NCI-H1930 (cell line): ENCODE measurements at regions not wholly inside any gene's neighbourhood (a gene's known extent, or its start where the extent isn't known, plus 50 kb on each side); places are given as distances from the start of the nearest gene placed in this dataset.
A peak's percentile ranks its signal among the peaks of the same experiment; 100 is the strongest.

ENCODE experiments used
- DNase-seq, 2 experiments: peaks; one replicate each; lab custom pipeline; 2025; lab: John Stamatoyannopoulos, UW

DNA sequence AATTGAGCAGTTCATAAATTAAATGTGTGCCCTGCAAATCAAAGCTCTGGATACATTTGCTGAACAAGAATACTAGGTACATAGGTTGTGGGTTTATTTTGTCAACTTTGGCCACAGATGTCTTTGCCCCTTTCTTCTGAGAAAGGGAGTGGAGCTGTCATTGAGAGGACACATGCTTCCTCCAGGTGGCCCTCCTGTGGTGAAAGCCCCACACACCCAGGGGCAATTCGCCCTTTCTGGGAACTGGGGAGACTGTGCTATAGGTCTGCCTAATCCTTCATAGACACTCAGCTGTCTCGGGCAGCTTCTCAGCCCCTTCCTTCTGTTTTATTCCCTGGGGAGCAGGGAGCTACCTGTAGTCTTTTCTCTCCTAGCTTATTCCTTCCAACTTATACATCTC, 605.7 kb upstream of the DPP6 start:
- DNase-seq, result no peak

DNA sequence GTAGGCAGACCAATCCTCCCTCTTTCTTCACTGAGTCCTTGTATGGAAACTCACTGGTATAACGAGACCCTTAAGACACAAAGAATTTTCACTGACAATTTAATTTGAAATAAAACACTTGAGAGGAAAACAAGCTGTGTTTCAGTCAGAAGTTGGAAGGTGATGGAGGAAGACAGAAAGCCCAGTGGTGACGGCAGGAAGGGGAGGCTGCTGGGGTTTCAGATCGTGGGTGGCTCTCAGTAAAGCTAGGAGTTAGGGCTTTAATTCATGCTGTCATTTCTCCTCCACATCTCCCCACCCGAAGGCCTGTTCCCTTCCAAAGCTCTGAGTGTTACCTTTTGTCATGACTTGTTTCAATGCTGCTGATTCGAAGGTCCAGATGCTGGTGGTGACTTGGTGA, 605.2 kb upstream of the DPP6 start:
- no peak for DNase-seq

GRCh38 chr7:153452661-153453060, 599.5 kb upstream of the DPP6 start:
- no peak for DNase-seq

DNA sequence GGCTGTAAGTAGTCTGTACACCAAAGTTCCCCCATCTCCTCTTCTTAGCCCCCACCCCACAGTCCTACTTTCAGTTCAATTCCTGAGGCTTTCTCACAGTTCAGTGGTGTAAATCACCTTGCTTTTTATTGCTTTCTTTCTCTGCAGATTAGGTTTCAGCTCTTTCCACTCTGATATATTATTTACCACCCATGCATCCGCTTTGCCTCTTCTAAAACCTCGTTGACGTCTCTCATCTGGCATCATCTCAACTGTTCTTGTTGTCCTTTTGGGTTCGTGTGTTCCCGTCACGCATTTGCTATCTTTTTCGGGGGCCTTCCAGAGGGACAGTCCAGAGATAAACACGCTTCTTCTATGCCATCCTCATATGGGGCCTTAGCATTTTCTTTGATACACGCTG, 597.9 kb upstream of the DPP6 start:
- no peak for DNase-seq

DNA sequence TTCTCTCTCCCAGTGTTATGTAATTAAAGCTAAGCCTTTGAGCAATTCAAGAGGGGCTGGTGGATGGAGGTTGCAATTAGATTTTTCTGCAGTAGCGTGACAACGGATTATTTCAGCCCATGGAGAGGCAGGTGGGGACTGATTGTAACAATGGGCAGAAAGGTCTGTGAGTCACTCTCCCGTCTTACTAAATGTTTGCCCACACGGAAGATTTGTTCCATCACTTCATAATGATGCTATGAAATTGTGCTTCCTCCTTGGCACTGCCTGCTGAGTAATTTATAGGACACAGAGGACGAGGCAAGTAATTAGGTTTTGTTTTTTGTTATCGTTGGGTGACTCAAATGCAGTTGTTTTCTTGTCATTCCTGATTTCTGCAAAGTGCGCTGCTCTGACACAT, 594.5 kb upstream of the DPP6 start:
- peak; percentile 97 to 98 for DNase-seq

- no peak for DNase-seq
Measured at GRCh38 chr7:153470004-153470671, 582.1 kb upstream of the DPP6 start.

GRCh38 chr7:153472516-153472915, 579.7 kb upstream of the DPP6 start:
- DNase-seq, result no peak

- DNase-seq, result no peak
Measured at GRCh38 chr7:153473185-153473584, 579.0 kb upstream of the DPP6 start.

DNA sequence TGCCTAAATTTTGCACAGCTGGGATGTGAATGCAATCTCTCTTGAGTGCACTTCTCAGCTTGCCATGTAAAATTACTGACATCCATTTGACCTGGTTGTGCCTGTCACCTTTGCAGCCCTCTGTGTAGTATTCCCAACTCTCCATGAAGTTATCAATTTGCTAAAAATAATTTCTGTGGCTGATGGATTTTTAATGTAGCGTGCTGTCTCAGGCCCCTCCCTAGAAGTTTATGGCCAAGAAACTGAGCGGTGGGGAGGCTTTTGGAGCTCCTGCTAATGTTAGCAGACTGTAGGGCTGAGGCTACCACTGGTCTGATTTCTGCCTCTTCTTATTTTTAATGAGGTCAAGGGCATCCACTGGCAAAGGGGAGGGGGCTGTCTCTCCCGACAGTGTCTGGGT, 577.0 kb upstream of the DPP6 start:
- no peak for DNase-seq

- DNase-seq, result no peak
Measured at GRCh38 chr7:153476166-153476565, 576.0 kb upstream of the DPP6 start.

- no peak for DNase-seq
Measured at GRCh38 chr7:153496257-153496656, 555.9 kb upstream of the DPP6 start.

DNA sequence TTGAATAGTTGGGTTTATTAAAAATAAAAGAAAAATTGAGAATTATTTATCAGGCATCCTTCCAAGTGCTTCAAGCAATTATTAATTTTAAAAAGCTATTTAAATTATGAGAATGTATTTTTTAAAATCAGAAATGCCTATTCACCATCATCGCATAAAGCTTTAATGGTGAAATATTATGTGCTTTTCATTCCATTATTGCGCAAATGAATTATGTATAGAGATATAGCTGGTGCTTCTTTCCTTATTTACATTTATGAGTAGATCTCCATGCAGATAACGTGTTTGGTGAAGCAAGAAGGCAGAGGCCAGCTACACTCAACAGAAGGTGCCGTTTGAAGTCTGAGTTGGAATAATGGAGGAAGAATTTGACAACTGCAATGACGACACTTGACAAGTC, 549.1 kb upstream of the DPP6 start:
- DNase-seq, result no peak

DNA sequence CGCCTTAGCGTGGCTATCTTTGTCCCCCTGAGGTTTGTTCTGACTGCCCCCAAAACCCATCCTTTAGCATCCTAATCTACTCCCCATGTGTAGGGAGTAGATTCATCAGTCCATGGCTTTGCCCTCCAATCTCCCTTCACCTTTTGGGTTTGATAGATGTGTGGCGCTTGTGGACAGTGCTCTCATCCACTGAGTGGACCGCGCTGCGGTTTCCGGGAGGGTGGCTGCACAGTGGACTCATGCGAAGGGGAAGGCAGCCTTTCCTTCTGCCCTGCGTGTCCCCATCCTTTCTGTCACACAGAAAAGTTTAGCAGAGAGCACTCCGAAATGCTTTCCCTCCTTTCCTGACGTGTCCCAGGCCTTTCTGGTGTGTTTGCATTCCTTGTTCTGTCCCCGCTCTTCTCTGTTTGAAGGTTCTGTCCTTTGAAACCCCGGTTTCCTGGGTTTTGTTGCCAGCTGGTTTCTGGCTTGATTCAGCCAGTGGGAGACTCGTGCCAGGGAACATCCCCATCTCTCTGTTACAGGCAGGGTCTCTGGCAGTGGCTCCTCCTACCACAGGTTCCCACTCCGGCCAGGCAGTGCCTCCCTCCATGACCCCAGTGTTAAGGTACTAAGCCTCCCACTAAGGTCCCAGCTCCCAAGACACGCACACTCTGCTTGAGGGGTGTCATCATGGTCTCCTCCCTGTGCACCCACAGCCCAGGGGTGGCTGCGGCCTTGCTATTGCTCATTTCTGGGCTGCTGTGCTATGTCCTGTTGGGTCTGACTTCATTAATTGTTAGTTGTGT, 547.7 kb upstream of the DPP6 start:
- DNase-seq, result no peak

DNA sequence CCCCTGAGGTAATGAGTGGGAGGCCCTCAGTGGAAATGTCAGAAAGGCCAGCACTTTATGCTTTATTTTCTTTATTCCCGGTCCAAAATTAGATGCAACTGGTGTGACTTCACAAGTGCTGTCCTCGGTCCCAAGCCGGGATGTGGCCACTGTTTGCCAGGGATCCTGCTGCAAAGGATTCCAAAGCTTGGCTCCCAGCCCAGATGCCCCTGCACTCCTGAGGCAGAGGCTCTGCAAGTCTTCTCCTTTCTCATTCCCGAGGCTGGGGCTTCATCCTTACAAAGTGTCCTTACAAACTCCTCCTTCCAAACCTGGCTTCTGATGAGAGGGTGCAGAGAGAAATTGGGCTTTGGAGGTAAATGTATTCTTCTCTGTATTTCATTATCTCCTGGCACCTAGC, 544.3 kb upstream of the DPP6 start:
- DNase-seq, result no peak

DNA sequence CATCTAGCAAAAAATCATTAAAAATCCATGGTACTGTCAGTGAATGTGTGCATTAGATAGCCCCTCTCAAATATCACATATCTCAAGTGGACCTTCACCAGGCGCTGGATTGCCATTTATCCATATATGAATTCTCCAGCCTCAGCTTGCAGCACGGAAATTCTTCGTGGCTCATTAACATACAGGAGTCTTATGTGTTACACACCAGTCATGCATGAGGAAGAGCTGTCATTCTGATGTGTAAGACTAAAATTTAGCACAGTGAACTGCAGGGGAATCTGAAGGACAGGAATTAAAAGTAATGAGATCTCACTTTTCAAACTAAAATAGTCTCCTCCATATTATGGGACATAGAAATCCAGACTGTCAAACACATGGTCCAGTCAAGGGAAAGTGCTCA, 542.4 kb upstream of the DPP6 start:
- DNase-seq, result no peak

- no peak for DNase-seq
Measured at GRCh38 chr7:153510674-153511073, 541.5 kb upstream of the DPP6 start.

DNA sequence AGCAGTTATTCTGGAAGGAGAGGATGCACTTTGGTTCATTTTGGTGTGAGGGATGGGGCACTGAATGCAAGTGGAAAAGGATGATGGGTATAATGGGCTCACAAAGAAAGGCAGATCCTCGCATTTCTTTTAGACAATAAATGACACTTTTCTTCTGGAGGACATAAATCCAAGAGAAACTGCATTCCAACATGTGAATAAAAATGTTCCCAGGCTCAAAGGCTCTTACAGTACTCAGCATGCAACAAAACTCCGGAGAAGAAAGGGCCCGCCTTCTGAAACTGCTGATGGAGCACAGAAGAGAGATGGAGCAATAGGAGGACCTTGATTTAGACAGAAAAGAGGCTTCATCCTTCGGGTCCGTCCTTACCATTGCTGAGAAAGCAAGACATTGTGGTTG, 538.2 kb upstream of the DPP6 start:
- no peak for DNase-seq

DNA sequence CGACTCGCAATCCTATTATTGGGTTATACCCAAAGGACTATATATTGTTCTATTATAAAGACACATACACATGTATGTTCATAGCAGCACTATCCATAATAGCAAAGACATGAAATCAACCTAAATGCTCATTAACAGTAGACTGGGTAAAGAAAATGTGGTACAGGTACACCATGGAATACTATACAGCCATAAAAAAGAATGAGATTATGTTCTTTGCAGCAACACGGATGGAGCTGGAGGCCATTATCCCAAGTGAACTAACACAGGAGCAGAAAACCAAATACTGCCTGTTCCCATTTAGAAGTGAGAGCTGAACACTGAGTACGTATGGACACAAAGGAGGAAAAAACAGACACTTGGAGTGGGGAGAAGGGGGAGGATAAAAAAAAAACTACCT, 536.8 kb upstream of the DPP6 start:
- DNase-seq, result no peak

DNA sequence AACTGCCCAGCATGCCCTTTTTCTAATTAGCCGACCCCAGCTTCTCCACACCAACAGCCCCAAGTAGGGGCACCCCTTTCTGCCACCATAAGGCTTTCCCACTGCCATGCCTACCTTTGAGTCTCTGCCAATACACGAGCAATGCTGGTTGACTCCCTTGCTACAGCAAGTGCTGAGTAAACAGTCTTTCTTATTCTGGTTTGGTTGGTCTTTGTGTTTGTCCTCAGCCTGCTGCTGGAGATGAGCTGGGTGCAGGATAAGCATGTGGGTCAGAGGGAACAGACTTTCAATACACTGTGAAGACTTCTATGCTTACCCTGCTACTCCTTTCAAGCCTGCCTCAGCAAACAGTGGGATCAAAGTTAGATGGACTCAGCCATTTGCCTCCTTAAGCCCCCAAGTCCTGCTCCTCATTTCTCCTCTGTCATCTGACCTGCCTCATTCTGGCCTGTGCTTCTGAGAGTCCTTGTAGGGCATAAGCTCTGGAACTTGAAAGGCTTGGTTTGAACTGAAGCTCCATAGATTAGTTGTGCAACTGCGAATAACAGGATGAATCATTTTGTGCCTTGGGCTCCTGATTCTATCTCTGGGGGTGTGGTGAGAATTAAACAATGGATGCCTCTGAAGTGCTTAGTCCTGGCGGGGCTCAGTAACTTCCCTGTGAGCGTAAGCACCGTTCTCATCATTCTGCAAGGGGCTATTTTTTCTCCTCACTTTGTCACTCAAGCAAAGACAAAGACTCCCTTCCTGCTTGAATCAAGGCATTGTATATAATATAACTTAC, 533.8 kb upstream of the DPP6 start:
- DNase-seq, result no peak

DNA sequence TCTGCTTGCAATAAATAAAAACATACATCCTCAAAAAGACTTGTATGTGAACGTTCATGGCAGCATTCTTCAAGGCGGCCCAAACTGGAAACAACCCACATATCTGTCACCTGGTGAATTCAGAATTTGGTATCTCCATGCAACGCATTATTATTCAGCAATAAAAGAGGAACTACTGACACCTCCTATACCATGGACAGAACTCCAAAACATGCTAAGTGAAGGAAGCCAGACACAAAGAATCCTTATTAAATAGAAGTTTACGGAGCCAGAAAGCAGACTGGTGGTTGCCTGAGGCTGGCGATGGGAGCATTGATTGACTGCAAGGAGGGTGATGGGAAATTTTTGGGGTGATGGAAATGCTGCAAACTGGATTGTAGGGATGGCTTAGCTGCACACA, 530.8 kb upstream of the DPP6 start:
- DNase-seq, result no peak

- no peak for DNase-seq
Measured at GRCh38 chr7:153522261-153522660, 529.9 kb upstream of the DPP6 start.

DNA sequence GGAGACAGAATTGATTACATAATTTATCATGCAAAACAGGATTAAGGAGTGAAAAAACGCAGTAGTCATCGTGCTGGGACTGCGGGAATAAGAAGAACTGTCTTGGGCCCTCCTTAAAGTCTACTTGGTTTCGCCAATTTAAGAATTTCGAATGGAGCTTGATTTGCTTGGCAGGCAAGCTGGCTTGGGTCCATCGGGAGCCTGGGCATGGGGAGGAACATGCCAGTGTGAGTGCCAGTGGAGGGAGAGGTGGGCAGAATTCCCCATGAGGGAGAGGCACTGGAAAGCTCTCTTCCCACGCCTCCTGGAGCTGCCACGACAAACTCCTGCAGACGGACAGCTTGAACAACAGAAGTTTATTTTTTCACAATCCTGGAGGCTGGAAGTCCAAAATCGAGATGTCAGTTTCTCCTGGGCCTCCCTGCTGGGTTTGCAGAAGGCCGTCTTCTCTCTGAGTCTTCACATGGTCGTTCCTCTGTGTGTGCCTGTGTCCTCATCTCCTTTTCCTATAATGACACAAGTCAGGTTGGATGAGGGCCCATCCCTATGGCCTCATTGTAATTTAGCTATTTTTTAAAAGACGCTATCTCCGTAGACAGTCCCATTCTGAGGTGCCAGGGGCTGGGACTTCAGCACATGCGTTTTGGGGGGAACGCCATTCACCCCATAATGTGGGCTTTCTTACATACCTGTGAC, 528.7 kb upstream of the DPP6 start:
- no peak for DNase-seq
